ENCODE measurements at regions not wholly inside any gene's neighbourhood (a gene's known extent, or its start where the extent isn't known, plus 50 kb on each side); places are given as distances from the start of the nearest gene placed in this dataset.

DNA sequence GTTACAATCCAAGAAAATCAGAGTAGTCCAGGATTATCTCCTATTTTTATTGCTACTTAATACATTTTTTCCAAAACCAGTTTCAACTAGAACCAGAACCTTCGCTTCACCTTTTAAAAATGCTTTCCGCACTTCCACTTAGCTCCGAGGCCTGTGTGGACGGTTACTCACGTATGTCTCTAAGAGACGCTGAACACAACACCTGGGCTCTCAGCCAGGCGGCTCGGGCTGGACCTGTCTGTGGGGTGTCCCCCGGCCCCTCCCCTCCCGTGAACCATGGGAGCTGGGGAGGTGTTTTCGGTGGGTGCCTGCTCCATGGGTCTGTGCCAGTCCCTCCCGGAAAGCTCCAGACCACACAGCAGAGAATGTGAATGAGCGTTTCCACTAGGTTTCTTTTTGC is 223.8 kb downstream of the GLI2 start:
- DNase-seq, result no peak

GRCh38 chr2:120960770-120961366 is 225.2 kb downstream of the GLI2 start:
- DNase-seq, result no peak

- no peak for DNase-seq
Measured at GRCh38 chr2:120961396-120961795, 225.7 kb downstream of the GLI2 start.

DNA sequence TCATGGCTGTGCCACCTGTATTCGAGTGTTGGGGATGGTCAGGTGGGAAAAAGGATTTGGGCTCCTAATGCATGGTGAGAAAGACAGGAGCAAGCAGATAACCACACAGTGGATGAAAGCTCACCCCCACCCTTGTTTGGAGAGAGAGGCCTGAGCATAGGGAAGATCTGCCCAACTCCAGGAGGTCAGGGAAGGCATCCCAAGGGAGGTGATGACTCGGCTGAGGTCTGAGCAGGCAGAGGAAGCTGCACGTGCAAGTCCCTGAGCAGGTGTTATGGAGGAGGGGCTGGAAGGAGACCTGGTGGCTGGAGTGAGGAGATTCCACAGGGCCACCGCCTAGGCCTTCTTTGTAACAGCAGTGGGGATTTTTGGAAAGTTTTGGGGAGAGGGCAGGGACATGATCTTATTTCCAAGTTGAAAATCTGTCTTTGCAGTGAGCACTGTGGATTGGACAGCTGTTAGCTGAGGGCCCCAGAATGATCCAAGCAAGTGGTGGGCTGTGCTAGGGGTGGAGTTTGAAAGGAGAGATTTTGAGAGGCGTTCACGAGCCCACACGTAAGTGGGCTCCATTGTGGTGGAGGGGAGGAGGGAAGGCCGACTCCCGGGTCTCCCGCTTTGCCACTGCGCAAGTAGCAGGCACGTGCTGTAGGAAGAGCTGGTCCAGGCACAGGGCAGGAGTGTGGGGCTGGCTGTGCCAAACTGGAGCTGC is 228.5 kb downstream of the GLI2 start:
- DNase-seq, result no peak

- no peak for DNase-seq
Measured at GRCh38 chr2:120964819-120965218, 229.2 kb downstream of the GLI2 start.

GRCh38 chr2:120966510-120967254 is 231.0 kb downstream of the GLI2 start:
- DNase-seq, result no peak

GRCh38 chr2:120968307-120969015 is 232.8 kb downstream of the GLI2 start:
- DNase-seq, result no peak

GRCh38 chr2:120969613-120970355 is 234.1 kb downstream of the GLI2 start:
- DNase-seq, result no peak

- no peak for DNase-seq
Measured at GRCh38 chr2:120971866-120972265, 236.2 kb downstream of the GLI2 start.

DNA sequence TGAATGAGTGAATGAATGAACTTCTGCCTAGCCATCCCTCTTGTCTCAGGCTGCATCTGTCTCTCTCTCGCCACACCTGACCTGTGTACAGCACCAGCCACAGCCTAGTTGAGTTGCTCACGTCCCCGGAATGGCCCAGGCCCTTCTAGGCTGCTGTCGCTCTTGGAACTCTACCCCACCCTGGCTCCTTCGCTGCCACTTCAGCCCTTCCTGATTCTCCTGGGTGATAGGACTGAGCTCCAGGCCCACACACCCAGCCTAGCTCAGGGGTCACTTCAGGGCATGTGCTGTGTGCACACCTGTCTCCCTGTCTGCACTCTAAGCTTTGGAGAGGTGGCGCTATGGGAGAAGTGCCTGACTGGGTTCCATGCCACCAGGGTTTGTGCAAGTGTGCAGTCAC is 236.6 kb downstream of the GLI2 start:
- DNase-seq, result no peak

GRCh38 chr2:120973196-120973595 is 237.5 kb downstream of the GLI2 start:
- DNase-seq, result no peak

DNA sequence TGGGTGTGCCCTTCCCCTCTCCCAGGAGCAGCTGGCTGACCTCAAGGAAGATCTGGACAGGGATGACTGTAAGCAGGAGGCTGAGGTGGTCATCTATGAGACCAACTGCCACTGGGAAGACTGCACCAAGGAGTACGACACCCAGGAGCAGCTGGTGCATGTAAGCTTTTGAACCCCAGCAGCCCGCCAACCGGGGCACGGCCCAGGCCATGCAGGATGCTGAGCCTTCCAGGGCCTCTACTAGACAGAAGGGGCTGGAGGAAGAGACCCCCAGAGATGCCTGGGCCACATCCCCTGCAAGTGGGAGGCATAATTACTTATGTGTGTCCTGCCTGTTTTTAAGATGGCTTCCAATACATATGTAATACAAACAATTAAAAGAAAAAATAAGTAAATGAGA is 239.3 kb downstream of the GLI2 start:
- no peak for DNase-seq

GRCh38 chr2:120976501-120977307 is 241.0 kb downstream of the GLI2 start:
- no peak for DNase-seq

- no peak for DNase-seq
Measured at GRCh38 chr2:120977582-120978358, 242.1 kb downstream of the GLI2 start.

DNA sequence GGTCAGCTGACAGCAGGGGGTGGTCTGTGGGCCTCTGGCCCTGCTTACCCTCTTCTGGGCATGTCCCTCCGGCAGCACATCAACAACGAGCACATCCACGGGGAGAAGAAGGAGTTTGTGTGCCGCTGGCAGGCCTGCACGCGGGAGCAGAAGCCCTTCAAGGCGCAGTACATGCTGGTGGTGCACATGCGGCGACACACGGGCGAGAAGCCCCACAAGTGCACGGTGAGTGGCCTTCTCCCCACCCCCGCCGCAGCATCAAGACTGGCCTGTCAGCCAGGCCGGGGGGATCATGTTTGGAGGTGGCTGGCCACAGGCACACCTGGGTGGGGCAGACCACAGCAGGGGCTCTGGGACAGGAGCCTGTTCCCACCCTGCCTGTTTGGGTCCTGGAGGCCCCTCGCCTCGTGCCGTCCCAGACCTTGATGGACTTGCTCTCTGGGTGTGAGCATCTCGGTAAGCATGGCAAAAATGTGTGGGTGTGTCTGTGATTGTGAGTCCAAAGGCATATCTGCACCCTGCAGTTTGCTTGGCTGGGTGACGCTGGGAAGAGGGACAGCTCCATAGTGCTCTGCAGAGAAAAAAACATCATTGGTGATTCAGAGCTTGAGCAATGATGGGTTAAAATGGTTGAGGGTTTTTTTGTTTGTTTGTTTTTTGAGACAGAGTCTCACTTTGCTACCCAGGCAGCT is 242.8 kb downstream of the GLI2 start:
- no peak for DNase-seq

GRCh38 chr2:120979398-120979797 is 243.7 kb downstream of the GLI2 start:
- no peak for DNase-seq

DNA sequence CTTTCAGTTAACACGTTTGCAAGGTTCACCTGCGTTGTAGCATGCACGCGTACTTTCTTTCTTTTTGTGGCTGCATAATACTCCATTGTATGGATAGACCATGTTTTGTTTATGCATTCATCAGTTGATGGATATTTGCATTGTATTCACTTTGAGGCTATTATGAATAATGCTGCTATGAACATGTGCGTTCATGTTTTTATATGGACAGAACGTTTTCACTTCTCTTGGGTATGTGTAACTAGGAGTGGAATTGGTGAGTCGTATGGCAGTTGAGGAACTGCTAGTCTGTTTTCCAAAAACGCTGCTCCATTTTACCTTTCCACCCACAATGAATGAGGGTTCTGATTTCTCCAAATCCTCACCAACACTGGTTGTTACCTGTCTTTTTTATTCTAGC is 244.3 kb downstream of the GLI2 start:
- DNase-seq, result no peak

DNA sequence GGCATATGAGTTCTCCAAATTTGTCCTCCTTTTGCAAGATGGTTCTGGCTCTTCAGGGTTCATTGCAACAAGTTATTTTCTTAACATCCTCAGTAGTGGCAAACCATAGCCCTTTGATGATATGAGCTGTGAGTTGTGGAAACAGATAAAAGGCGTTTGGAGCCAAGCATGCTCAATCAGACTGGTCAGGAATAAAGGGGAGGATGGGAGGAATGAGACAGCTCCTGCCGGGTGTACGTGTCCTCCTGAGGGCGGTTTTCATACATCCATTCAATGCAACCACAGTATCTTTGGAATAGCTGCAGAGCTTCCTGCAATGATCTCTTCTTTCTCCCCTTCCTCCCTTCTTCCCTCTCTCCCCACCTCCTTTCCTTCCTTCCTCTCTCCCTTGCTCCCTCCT is 245.8 kb downstream of the GLI2 start:
- no peak for DNase-seq

DNA sequence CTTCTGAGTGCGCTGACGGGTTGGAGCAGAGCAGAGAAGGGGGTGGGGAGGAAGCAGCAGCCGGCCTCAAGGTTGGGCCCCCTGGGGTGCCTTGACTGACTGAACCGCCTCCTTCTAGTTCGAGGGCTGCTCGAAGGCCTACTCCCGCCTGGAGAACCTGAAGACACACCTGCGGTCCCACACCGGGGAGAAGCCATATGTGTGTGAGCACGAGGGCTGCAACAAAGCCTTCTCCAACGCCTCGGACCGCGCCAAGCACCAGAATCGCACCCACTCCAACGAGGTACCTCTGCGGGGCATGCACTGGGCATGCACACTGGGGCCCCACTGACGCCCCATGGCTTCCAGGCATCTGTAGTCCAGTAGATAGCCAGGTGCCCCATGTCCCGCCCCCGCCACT is 246.9 kb downstream of the GLI2 start:
- no peak for DNase-seq

DNA sequence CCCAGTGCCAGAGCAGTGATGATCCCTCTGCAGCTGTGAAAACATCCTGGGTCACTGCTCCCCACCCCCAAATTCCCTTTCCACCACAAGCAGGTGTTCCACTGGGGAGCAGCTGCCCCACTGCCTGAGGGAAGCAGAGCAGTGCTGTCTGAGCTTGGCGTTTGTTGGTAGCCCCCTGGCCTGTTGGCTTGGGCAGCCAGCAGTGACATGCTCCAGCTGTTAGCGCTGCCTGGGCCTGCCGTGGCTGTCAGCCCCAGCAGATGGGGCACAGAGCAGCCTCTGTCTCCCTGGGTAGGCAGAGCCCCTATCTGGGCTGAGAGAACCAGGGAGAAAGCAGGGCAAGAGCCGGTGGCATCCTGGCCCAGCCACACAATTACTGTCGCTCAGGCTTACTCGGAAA is 247.7 kb downstream of the GLI2 start:
- no peak for DNase-seq

DNA sequence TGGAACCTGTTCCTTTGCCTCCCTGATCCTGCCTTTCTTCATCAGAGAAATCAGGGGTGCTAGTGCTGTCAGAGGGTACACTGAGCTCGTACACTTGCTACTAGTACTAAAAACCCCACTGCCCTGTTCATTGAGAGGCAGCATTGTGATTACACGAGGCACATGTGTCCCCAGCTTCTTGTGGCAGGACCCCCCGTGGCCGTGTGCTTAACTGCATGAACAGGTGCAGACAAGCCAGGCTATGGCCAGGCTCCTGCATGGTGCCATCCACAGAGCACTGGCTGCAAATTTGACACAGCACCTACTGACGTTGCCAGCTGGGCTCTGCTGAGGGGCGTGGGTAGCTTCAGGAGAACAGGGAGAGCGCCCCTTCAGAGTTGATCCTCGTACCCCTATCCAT is 248.4 kb downstream of the GLI2 start:
- DNase-seq, result no peak

Data from SW 1271 (cell line).